NCI-H2171 (cell line): ENCODE measurements at regions not wholly inside any gene's neighbourhood (a gene's known extent, or its start where the extent isn't known, plus 50 kb on each side); places are given as distances from the start of the nearest gene placed in this dataset.

Experiments
- DNase-seq: peaks from one replicate; lab custom pipeline; 2025; lab: John Stamatoyannopoulos, UW

- DNase-seq = no peak
Observed at GRCh38 chr20:57025666-57026224, 240.7 kb downstream of the BMP7 start.

- DNase-seq = no peak
Observed at GRCh38 chr20:57027777-57028176, 238.7 kb downstream of the BMP7 start.

- DNase-seq = no peak
Observed at GRCh38 chr20:57030611-57031600, 235.5 kb downstream of the BMP7 start.

GRCh38 chr20:57031867-57032355 lies 234.5 kb downstream of the BMP7 start:
- DNase-seq = no peak

- no peak for DNase-seq
Observed at GRCh38 chr20:57032847-57033246, 233.6 kb downstream of the BMP7 start.

- no peak for DNase-seq
Observed at GRCh38 chr20:57034001-57034400, 232.4 kb downstream of the BMP7 start.

GRCh38 chr20:57037689-57038088 lies 228.8 kb downstream of the BMP7 start:
- no peak for DNase-seq

- DNase-seq = no peak
Observed at GRCh38 chr20:57038608-57039440, 227.6 kb downstream of the BMP7 start.

- no peak for DNase-seq
Observed at GRCh38 chr20:57040466-57040865, 226.0 kb downstream of the BMP7 start.

GRCh38 chr20:57040924-57041323 lies 225.5 kb downstream of the BMP7 start:
- DNase-seq = no peak

- no peak for DNase-seq
Observed at GRCh38 chr20:57043091-57043490, 223.3 kb downstream of the BMP7 start.

GRCh38 chr20:57043669-57044268 lies 222.7 kb downstream of the BMP7 start:
- no peak for DNase-seq

- DNase-seq = no peak
Observed at GRCh38 chr20:57047281-57048026, 219.0 kb downstream of the BMP7 start.

GRCh38 chr20:57048027-57048869 lies 218.2 kb downstream of the BMP7 start:
- no peak for DNase-seq

GRCh38 chr20:57049296-57049695 lies 217.1 kb downstream of the BMP7 start:
- no peak for DNase-seq

- no peak for DNase-seq
Observed at GRCh38 chr20:57051096-57051495, 215.3 kb downstream of the BMP7 start.

- DNase-seq = no peak
Observed at GRCh38 chr20:57053067-57053466, 213.4 kb downstream of the BMP7 start.

GRCh38 chr20:57053793-57054552 lies 212.5 kb downstream of the BMP7 start:
- DNase-seq = no peak

GRCh38 chr20:57055345-57055744 lies 211.1 kb downstream of the BMP7 start:
- DNase-seq = no peak
